ENCODE measurements at regions not wholly inside any gene's neighbourhood (a gene's known extent, or its start where the extent isn't known, plus 50 kb on each side); places are given as distances from the start of the nearest gene placed in this dataset.
"Not testable (repeated sequence)": the region's sequence is repeated elsewhere in the genome, so short reads cannot be mapped to it uniquely, and the experiment has no call there.

DNA sequence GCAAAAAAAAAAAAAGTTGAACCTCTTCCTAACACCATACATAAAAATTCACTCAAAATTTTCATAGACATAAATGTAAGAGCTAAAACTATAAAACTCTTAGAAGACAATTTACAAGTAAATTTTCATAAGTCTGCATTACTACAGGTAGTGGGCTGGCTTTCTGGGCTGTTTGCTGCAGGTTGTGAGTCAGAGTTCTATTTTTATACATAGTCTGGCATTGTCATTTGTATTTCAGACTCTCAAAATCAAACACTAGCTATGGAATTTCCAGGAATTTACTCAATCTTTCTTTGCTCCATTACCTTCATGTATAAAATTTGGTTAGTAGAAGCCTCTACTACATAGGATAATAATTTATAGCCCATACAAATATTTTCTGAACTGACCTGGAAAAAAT is 227.2 kb downstream of the COX18 start:
- Mint-ChIP-seq H3K4me3 (no peak overlapping the region), H3K27me3 (ENCODE audit: low read depth in 3 of 3) (peaks cover 0 to 1% (median 0%) of the 10 kb centered on the region in 3 donors), H3K4me1 (no peaks in the 10 kb centered on the region), H3K36me3 (no peaks in the 10 kb centered on the region), H3K27ac (no peak overlapping the region), H3K9me3 (peaks cover 4 to 22% (median 15%) of the 10 kb centered on the region in 7 donors)
- intact Hi-C loops (cut with micrococcal nuclease): no loop called here
- H3K4me3 ChIP-seq (replicated peaks in 1 of 3; ENCODE audit: low read depth in 2 of 3, low read length in 3 of 3): no peak overlapping the region
- H4K20me1 ChIP-seq (ENCODE audit: insufficient read depth, low read length): no peaks in the 10 kb centered on the region
- H2AFZ ChIP-seq (ENCODE audit: insufficient read depth, low read depth, low read length, poor library complexity, severe bottlenecking): no peak overlapping the region
- H3K36me3 ChIP-seq (replicated peaks in 1 of 2; ENCODE audit: control insufficient read depth in 1 of 2, insufficient read depth in 2 of 2, low read length in 2 of 2): no peaks in the 10 kb centered on the region
- H3K27me3 ChIP-seq (ENCODE audit: control insufficient read depth in 2 of 2, insufficient read depth in 2 of 2, low read length in 2 of 2): no peaks in the 10 kb centered on the region
- H3K9ac ChIP-seq (ENCODE audit: insufficient read depth, low read length, poor library complexity, severe bottlenecking): no peak overlapping the region
- no peak overlapping the region for H3K4me2 ChIP-seq (replicated peaks; ENCODE audit: extremely low read depth, low read length, poor library complexity, severe bottlenecking)
- H3K79me2 ChIP-seq (ENCODE audit: insufficient read depth, low read length): no peaks in the 10 kb centered on the region
- H3K4me1 ChIP-seq (ENCODE audit: control insufficient read depth in 1 of 2, insufficient read depth in 2 of 2, low read length in 2 of 2): no peaks in the 10 kb centered on the region
- no peak for DNase-seq
- peaks cover 12 to 22% of the 10 kb centered on the region in 2 donors for H3K9me3 ChIP-seq (replicated peaks in 1 of 2; ENCODE audit: control insufficient read depth in 1 of 2, insufficient read depth in 1 of 2, low read length in 2 of 2)
- no peak overlapping the region for H3K27ac ChIP-seq (ENCODE audit: low read depth in 1 of 2, low read length in 2 of 2)
- TF ChIP-seq, protein P1, sequence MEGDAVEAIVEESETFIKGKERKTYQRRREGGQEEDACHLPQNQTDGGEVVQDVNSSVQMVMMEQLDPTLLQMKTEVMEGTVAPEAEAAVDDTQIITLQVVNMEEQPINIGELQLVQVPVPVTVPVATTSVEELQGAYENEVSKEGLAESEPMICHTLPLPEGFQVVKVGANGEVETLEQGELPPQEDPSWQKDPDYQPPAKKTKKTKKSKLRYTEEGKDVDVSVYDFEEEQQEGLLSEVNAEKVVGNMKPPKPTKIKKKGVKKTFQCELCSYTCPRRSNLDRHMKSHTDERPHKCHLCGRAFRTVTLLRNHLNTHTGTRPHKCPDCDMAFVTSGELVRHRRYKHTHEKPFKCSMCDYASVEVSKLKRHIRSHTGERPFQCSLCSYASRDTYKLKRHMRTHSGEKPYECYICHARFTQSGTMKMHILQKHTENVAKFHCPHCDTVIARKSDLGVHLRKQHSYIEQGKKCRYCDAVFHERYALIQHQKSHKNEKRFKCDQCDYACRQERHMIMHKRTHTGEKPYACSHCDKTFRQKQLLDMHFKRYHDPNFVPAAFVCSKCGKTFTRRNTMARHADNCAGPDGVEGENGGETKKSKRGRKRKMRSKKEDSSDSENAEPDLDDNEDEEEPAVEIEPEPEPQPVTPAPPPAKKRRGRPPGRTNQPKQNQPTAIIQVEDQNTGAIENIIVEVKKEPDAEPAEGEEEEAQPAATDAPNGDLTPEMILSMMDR (IDR thresholded peaks at IDR 0.05): no peak

DNA sequence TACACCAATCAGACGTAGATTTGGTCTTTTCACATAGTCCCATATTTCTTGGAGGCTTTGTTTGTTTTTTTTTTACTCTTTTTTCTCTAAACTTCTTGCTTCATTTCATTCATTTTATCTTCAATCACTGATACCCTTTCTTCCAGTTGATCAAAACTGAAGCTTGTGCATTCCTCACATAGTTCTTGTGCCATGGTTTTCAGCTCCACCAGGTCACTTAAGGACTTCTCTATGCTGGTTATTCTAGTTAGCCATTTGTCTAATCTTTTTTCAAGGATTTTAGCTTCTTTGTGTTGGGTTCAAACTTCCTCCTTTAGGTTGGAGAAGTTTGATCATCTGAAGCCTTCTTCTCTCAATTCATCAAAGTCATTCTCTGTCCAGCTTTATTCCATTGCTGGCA is 229.3 kb downstream of the COX18 start:
- H3K27me3 ChIP-seq (ENCODE audit: control insufficient read depth in 2 of 2, insufficient read depth in 2 of 2, low read length in 2 of 2); H3K9ac ChIP-seq (ENCODE audit: insufficient read depth, low read length, poor library complexity, severe bottlenecking); H3K4me3 ChIP-seq (replicated peaks in 1 of 3; ENCODE audit: low read depth in 2 of 3, low read length in 3 of 3); H2AFZ ChIP-seq (ENCODE audit: insufficient read depth, low read depth, low read length, poor library complexity, severe bottlenecking); H3K27ac ChIP-seq (ENCODE audit: low read depth in 1 of 2, low read length in 2 of 2); H3K27ac Mint-ChIP-seq; H3K36me3 Mint-ChIP-seq; H3K79me2 ChIP-seq (ENCODE audit: insufficient read depth, low read length); H3K4me3 Mint-ChIP-seq; H3K4me1 ChIP-seq (ENCODE audit: control insufficient read depth in 1 of 2, insufficient read depth in 2 of 2, low read length in 2 of 2); H3K36me3 ChIP-seq (replicated peaks in 1 of 2; ENCODE audit: control insufficient read depth in 1 of 2, insufficient read depth in 2 of 2, low read length in 2 of 2); H3K4me1 Mint-ChIP-seq; DNase-seq; H3K4me2 ChIP-seq (replicated peaks; ENCODE audit: extremely low read depth, low read length, poor library complexity, severe bottlenecking); H3K9me3 ChIP-seq (replicated peaks in 1 of 2; ENCODE audit: control insufficient read depth in 1 of 2, insufficient read depth in 1 of 2, low read length in 2 of 2); intact Hi-C loops (cut with micrococcal nuclease); H3K27me3 Mint-ChIP-seq (ENCODE audit: low read depth in 3 of 3); H4K20me1 ChIP-seq (ENCODE audit: insufficient read depth, low read length): not testable (repeated sequence)
- peaks cover 0 to 11% (median 6%) of the 10 kb centered on the region in 7 donors for H3K9me3 Mint-ChIP-seq
- whole genome bisulfite sequencing (ENCODE audit: insufficient coverage): no CpG with 5 or more reads among the region's 1 CpG
